ENCODE measurements at regions not wholly inside any gene's neighbourhood (a gene's known extent, or its start where the extent isn't known, plus 50 kb on each side); places are given as distances from the start of the nearest gene placed in this dataset.
"Not testable (repeated sequence)": the region's sequence is repeated elsewhere in the genome, so short reads cannot be mapped to it uniquely, and the experiment has no call there.

GRCh38 chr6:30832864-30833263 is 51.5 kb upstream of the DDR1 start:
- DNase-seq, result no peak

- DNase-seq, result no peak
These were observed 53.9 kb upstream of the DDR1 start for GRCh38 chr6:30830438-30830837.

GRCh38 chr6:30829639-30830255 is 54.6 kb upstream of the DDR1 start:
- no peak for DNase-seq

GRCh38 chr6:30829033-30829432 is 55.3 kb upstream of the DDR1 start:
- DNase-seq, result no peak

- DNase-seq, result peak; percentile 53 to 74 (median 59)
These were observed 56.0 kb upstream of the DDR1 start for GRCh38 chr6:30828027-30828962.

- no peak for DNase-seq
These were observed 57.4 kb upstream of the DDR1 start for GRCh38 chr6:30826961-30827342.

- peak in 2 of 3 experiments; percentile 21 to 66 for DNase-seq
These were observed 59.6 kb upstream of the DDR1 start for GRCh38 chr6:30824698-30825097.

GRCh38 chr6:30823534-30823865 is 60.8 kb upstream of the DDR1 start:
- DNase-seq, result no peak

- DNase-seq, result peak; percentile 9 to 62 (median 15)
These were observed 62.2 kb upstream of the DDR1 start for GRCh38 chr6:30821862-30822784.

GRCh38 chr6:30820193-30820592 is 64.1 kb upstream of the DDR1 start:
- DNase-seq, result no peak

GRCh38 chr6:30819297-30819917 is 64.9 kb upstream of the DDR1 start:
- no peak for DNase-seq

GRCh38 chr6:30818391-30818841 is 65.9 kb upstream of the DDR1 start:
- DNase-seq, result no peak

- no peak for DNase-seq
These were observed 67.3 kb upstream of the DDR1 start for GRCh38 chr6:30816791-30817739.

- DNase-seq, result not testable (repeated sequence)
These were observed 68.0 kb upstream of the DDR1 start for GRCh38 chr6:30816296-30816695.

- not testable (repeated sequence) for DNase-seq
These were observed 69.1 kb upstream of the DDR1 start for GRCh38 chr6:30815041-30815742.

- DNase-seq, result no peak
These were observed 69.9 kb upstream of the DDR1 start for GRCh38 chr6:30814146-30815040.

GRCh38 chr6:30813631-30814145 is 69.3 kb upstream of the IER3 start:
- DNase-seq, result no peak

GRCh38 chr6:30810813-30811339 is 66.5 kb upstream of the IER3 start:
- DNase-seq, result no peak

- not testable (repeated sequence) for DNase-seq
These were observed 63.2 kb upstream of the IER3 start for GRCh38 chr6:30807566-30807965.

Measured in NCI-H1417 (cell line).